SK-N-SH (cell line): ENCODE measurements at regions not wholly inside any gene's neighbourhood (a gene's known extent, or its start where the extent isn't known, plus 50 kb on each side); places are given as distances from the start of the nearest gene placed in this dataset.

Source experiments
- CTCF ChIA-PET: fragments of 300-600, 350-600 bp; formaldehyde crosslinking; extraction: SDS; loops from one replicate; lab custom pipeline; 2021; lab: Yijun Ruan, JAX
- POLR2A ChIA-PET: fragments of 350-600 bp; sonication (Branson Sonifier 250); formaldehyde crosslinking; extraction: SDS; loops from one replicate; lab custom pipeline; 2020; ENCODE audit warnings: antibody characterized with exemption, inconsistent platforms; lab: Yijun Ruan, JAX
- DNase-seq: peaks from one replicate; pipeline ENCODE4 v3.0.0; 2012
- H2AFZ ChIP-seq: fragments of 200-600 bp; sonication (generic); 2 replicates; pipeline ENCODE4 v1.8.1; 2016; ENCODE audit warnings: antibody characterized with exemption, mild to moderate bottlenecking, low read depth
- H3F3A ChIP-seq: fragments of 200-600 bp; sonication (generic); replicated peaks from 2 replicates; pipeline ENCODE3; 2016; ENCODE audit warnings: antibody characterized with exemption, mild to moderate bottlenecking; ENCODE audit not compliant: insufficient read depth
- H3K27ac ChIP-seq, 2 experiments: fragments of 200-500 bp in 1 of 2; fragments of 200-600 bp in 1 of 2; sonication (Bioruptor generic) in 1 of 2; sonication (generic), shearing (Covaris generic) in 1 of 2; 2 replicates each; pipeline versions ENCODE4 v1.5.1 to v1.6.1; 2014 to 2016; ENCODE audit warnings: low read depth in 2 of 2, inconsistent platforms in 1 of 2, low read length in 1 of 2, mild to moderate bottlenecking in 1 of 2, mixed read lengths in 1 of 2
- H3K27me3 ChIP-seq: fragments of 200-600 bp; sonication (generic), shearing (Covaris generic); 2 replicates; pipeline ENCODE4 v1.6.1; 2016; ENCODE audit warnings: mixed run types; ENCODE audit not compliant: insufficient read depth
- H3K36me3 ChIP-seq, 2 experiments: fragments of 200-500 bp in 1 of 2; fragments of 200-600 bp in 1 of 2; sonication (Bioruptor generic) in 1 of 2; sonication (generic) in 1 of 2; replicated peaks in 1 of 2; 2 replicates each; pipeline versions ENCODE3 to v1.5.1; 2014 to 2016; ENCODE audit warnings: low read length in 1 of 2, mild to moderate bottlenecking in 1 of 2; ENCODE audit not compliant: insufficient read depth in 2 of 2, control insufficient read depth in 1 of 2
- H3K4me1 ChIP-seq, 2 experiments: fragments of 200-500 bp in 1 of 2; fragments of 200-600 bp in 1 of 2; sonication (Bioruptor generic) in 1 of 2; sonication (generic), shearing (Covaris generic) in 1 of 2; 2 replicates each; pipeline versions ENCODE4 v1.5.1 to v1.6.1; 2014 to 2016; ENCODE audit warnings: low read depth in 1 of 2, low read length in 1 of 2, mixed run types in 1 of 2; ENCODE audit not compliant: insufficient read depth in 2 of 2, control insufficient read depth in 1 of 2
- H3K4me2 ChIP-seq: fragments of 200-600 bp; sonication (generic), shearing (Covaris generic); 2 replicates; pipeline ENCODE4 v1.6.1; 2017; ENCODE audit warnings: mixed run types
- H3K4me3 ChIP-seq, 2 experiments: fragments of 200-500 bp in 1 of 2; fragments of 200-600 bp in 1 of 2; sonication (Bioruptor generic) in 1 of 2; sonication (generic), shearing (Covaris generic) in 1 of 2; 2 replicates each; pipeline versions ENCODE4 v1.5.1 to v1.8.1; 2014 to 2016; ENCODE audit warnings: low read depth in 2 of 2, inconsistent platforms in 1 of 2, low read length in 1 of 2, mild to moderate bottlenecking in 1 of 2, mixed read lengths in 1 of 2, moderate library complexity in 1 of 2
- H3K79me2 ChIP-seq: fragments of 200-600 bp; sonication (generic); 2 replicates; pipeline ENCODE4 v1.8.1; 2017; ENCODE audit warnings: mild to moderate bottlenecking; ENCODE audit not compliant: insufficient read depth
- H3K9ac ChIP-seq: fragments of 200-600 bp; sonication (generic); 2 replicates; pipeline ENCODE4 v1.6.1; 2017; ENCODE audit warnings: mixed run types
- H3K9me2 ChIP-seq: fragments of 200-600 bp; sonication (generic); 2 replicates; pipeline ENCODE4 v1.6.1; 2017; ENCODE audit warnings: mixed run types
- H3K9me3 ChIP-seq: fragments of 200-600 bp; sonication (generic); 2 replicates; pipeline ENCODE4 v1.6.1; 2017; ENCODE audit warnings: mixed run types, mild to moderate bottlenecking, moderate library complexity
- H4K20me1 ChIP-seq: fragments of 200-600 bp; sonication (generic); 2 replicates; pipeline ENCODE4 v1.6.1; 2017; ENCODE audit warnings: mild to moderate bottlenecking, mixed run types; ENCODE audit not compliant: insufficient read depth
- CTCF ChIP-seq: fragments of 200-600 bp; sonication (generic); IDR thresholded peaks from 2 replicates; pipeline ENCODE4 v1.6.1; 2017; ENCODE audit warnings: antibody characterized with exemption, mild to moderate bottlenecking, moderate library complexity
- ELF1 ChIP-seq: IDR thresholded peaks from 2 replicates; pipeline ENCODE4 v1.4.0; 2012
- EP300 ChIP-seq, 2 experiments: IDR thresholded peaks; 2 replicates each; pipeline versions ENCODE4 v1.4.0 to v1.6.1; 2012; ENCODE audit warnings: borderline replicate concordance in 1 of 2, low read depth in 1 of 2, low read length in 1 of 2
- EZH2phosphoT487 ChIP-seq: fragments of 200-600 bp; sonication (generic); IDR thresholded peaks from 2 replicates; pipeline ENCODE4 v1.6.1; 2017; ENCODE audit warnings: low read depth, mixed run types, mild to moderate bottlenecking, antibody characterized with exemption, moderate library complexity, borderline replicate concordance
- FOSL2 ChIP-seq: IDR thresholded peaks from 2 replicates; pipeline ENCODE4 v1.4.0; 2012; ENCODE audit warnings: low read depth, mild to moderate bottlenecking, moderate library complexity, borderline replicate concordance
- FOXJ3 ChIP-seq: sonication (generic); formaldehyde crosslinking; IDR thresholded peaks from 2 replicates; pipeline ENCODE4 v1.5.1; 2020; ENCODE audit warnings: mild to moderate bottlenecking, missing genetic modification reagents
- FOXM1 ChIP-seq: IDR thresholded peaks from 2 replicates; pipeline ENCODE4 v1.4.0; 2012; ENCODE audit warnings: low read depth, mild to moderate bottlenecking
- IRF3 ChIP-seq: fragments of 150-350 bp; IDR thresholded peaks from 2 replicates; pipeline ENCODE4 v1.6.1; 2016; ENCODE audit warnings: mild to moderate bottlenecking, low read depth, low read length
- JUND ChIP-seq: IDR thresholded peaks from 2 replicates; pipeline ENCODE4 v1.4.0; 2012
- MAX ChIP-seq: IDR thresholded peaks from 2 replicates; pipeline ENCODE4 v1.4.0; 2012; ENCODE audit warnings: low read depth
- MEF2A ChIP-seq: IDR thresholded peaks from 2 replicates; pipeline ENCODE4 v1.4.0; 2012; ENCODE audit warnings: low read depth, borderline replicate concordance
- MXI1 ChIP-seq: IDR thresholded peaks from 2 replicates; pipeline ENCODE4 v1.6.1; 2012; ENCODE audit warnings: mild to moderate bottlenecking, low read depth, low read length, improper control_type of control experiment
- NRF1 ChIP-seq: IDR thresholded peaks from 2 replicates; pipeline ENCODE4 v1.6.1; 2012; ENCODE audit warnings: low read depth, mild to moderate bottlenecking, low read length
- PBX3 ChIP-seq: IDR thresholded peaks from 2 replicates; pipeline ENCODE4; 2012
- POLR2AphosphoS5 ChIP-seq: IDR thresholded peaks from 2 replicates; pipeline ENCODE4 v1.6.1; 2012; ENCODE audit warnings: low read depth, low read length
- RAD21 ChIP-seq: IDR thresholded peaks from 2 replicates; pipeline ENCODE4 v1.6.1; 2012; ENCODE audit warnings: mild to moderate bottlenecking, low read length
- SMC3 ChIP-seq: IDR thresholded peaks from 2 replicates; pipeline ENCODE4 v1.6.1; 2012; ENCODE audit warnings: low read depth, low read length, improper control_type of control experiment
- TAF1 ChIP-seq: IDR thresholded peaks from 2 replicates; pipeline ENCODE4 v1.6.1; 2012; ENCODE audit warnings: low read depth, mild to moderate bottlenecking, low read length, moderate library complexity, borderline replicate concordance
- TCF12 ChIP-seq: IDR thresholded peaks from 2 replicates; pipeline ENCODE4 v1.4.0; 2012
- USF1 ChIP-seq: IDR thresholded peaks from 2 replicates; pipeline ENCODE4 v1.4.0; 2012; ENCODE audit warnings: low read depth, borderline replicate concordance
- USF2 ChIP-seq: fragments of 150-350 bp; IDR thresholded peaks from 2 replicates; pipeline ENCODE4 v1.6.1; 2017; ENCODE audit warnings: antibody characterized with exemption, low read length, low read depth, borderline replicate concordance
- YY1 ChIP-seq: IDR thresholded peaks from 2 replicates; pipeline ENCODE4 v1.4.0; 2012; ENCODE audit warnings: low read depth, mild to moderate bottlenecking
- WGBS: methylation state at CpG from one replicate; pipeline ENCODE4 v1.1.6; 2017; ENCODE audit warnings: low lambda C conversion rate; 5-methylcytosine and 5-hydroxymethylcytosine counted together

- DNase-seq, result no peak
- no peak overlapping the region for H3K27ac ChIP-seq
- no peaks in the 10 kb centered on the region for H3F3A ChIP-seq
- peaks cover 26% of the 10 kb centered on the region for H3K27me3 ChIP-seq
- ChIA-PET POLR2A (no interaction called here), CTCF (interaction anchor here (0.9 kb wide), 2 partner anchors 15 to 192 kb away, joined by 3 to 4 read pairs; no protein-coding TSS in a partner anchor)
- H3K79me2 ChIP-seq, result no peaks in the 10 kb centered on the region
- H3K4me3 ChIP-seq, result no peak overlapping the region
- no peak overlapping the region for H2AFZ ChIP-seq
- H4K20me1 ChIP-seq, result no peaks in the 10 kb centered on the region
- no peak overlapping the region for H3K9ac ChIP-seq
- H3K36me3 ChIP-seq, result no peaks in the 10 kb centered on the region
- H3K9me2 ChIP-seq, result no peaks in the 10 kb centered on the region
- WGBS, result 0% methylated on average over 1 of the region's 4 CpGs
- H3K9me3 ChIP-seq, result no peaks in the 10 kb centered on the region
- TF ChIP-seq IRF3 (no peak), PBX3 (no peak), MXI1 (no peak), FOXM1 (no peak), JUND (no peak), FOSL2 (no peak), ELF1 (no peak), SMC3 (no peak), TAF1 (no peak), YY1 (no peak), EP300 (IDR thresholded peaks at IDR 0.05; ENCODE audit: borderline replicate concordance in 1 of 2, low read depth in 1 of 2, low read length in 1 of 2) (no peak), TCF12 (no peak), CTCF (no peak)
- H3K4me1 ChIP-seq, result no peaks in the 10 kb centered on the region
- no peak overlapping the region for H3K4me2 ChIP-seq
Measured at GRCh38 chr6:159445351-159445750, 247.7 kb downstream of the SOD2 start.

GRCh38 chr6:159444056-159444760 lies 248.8 kb downstream of the SOD2 start:
- H3K4me1 ChIP-seq, result no peaks in the 10 kb centered on the region
- WGBS, result under 1% methylated on average over 7 of the region's 8 CpGs
- no peaks in the 10 kb centered on the region for H3K79me2 ChIP-seq
- CTCF ChIA-PET, result interaction anchor here (0.8 to 1.0 kb wide), 2 partner anchors 99 to 310 kb away, joined by 3 read pairs; no protein-coding TSS in a partner anchor
- H3K9me2 ChIP-seq, result no peaks in the 10 kb centered on the region
- H3K9ac ChIP-seq, result no peak overlapping the region
- POLR2A ChIA-PET, result no interaction called here
- no peak overlapping the region for H3K27ac ChIP-seq
- no peaks in the 10 kb centered on the region for H3K9me3 ChIP-seq
- no peak overlapping the region for H3K4me3 ChIP-seq
- no peaks in the 10 kb centered on the region for H3F3A ChIP-seq
- no peaks in the 10 kb centered on the region for H4K20me1 ChIP-seq
- no peak for DNase-seq
- H2AFZ ChIP-seq, result no peak overlapping the region
- H3K27me3 ChIP-seq, result peaks cover 31% of the 10 kb centered on the region
- no peaks in the 10 kb centered on the region for H3K36me3 ChIP-seq
- H3K4me2 ChIP-seq, result no peak overlapping the region
- no peak for TF ChIP-seq NRF1
- no peak for TF ChIP-seq USF2
- TF ChIP-seq MEF2A, result no peak
- TF ChIP-seq USF1, result no peak
- no peak for TF ChIP-seq JUND
- TF ChIP-seq POLR2AphosphoS5, result no peak
- no peak for TF ChIP-seq MAX
- TF ChIP-seq FOXJ3 (CRISPR knock-in tag), result no peak
- TF ChIP-seq EZH2phosphoT487, result no peak
- no peak for TF ChIP-seq FOXM1
- TF ChIP-seq RAD21, result no peak
- no peak for TF ChIP-seq PBX3
